T-helper 22 cell (primary cell): ENCODE measurements at regions not wholly inside any gene's neighbourhood (a gene's known extent, or its start where the extent isn't known, plus 50 kb on each side); places are given as distances from the start of the nearest gene placed in this dataset.

Experiments
- DNase-seq: peaks from one replicate; pipeline ENCODE4 v3.0.0-alpha.2; 2020; ENCODE audit warnings: low read depth

DNA sequence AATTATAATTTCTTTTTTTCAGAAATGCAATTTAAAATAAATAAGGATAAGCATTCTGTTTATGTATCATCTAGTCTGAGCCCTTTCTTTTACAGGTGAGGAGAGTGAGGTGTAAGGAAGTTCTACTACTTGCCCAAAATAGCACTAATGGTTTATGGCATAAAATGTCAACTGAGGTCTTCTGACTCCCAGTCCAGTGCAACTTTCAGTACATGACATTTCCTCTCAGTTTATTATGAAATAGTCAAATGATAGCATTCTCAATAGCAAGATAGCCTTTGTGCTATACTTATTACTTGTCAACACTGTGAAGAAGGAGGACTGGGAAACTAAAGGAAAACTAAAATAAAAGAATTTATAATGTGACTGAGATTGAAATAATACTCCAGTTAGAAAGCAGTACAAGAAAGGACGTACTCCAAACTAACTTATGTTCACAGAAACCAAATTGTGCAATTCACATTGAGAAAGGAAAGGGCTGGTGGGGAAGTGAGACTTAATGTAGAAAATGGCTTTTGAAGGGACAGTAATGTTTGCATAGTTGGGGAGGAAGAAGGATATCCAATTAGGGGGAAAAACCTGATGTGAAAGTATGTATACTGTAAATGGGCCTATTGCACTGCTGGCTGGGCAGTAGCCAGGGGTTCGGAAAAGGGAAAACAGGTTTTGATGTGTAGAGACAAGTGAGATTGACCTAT lies 166.7 kb upstream of the ZEB2 start:
- no peak for DNase-seq

DNA sequence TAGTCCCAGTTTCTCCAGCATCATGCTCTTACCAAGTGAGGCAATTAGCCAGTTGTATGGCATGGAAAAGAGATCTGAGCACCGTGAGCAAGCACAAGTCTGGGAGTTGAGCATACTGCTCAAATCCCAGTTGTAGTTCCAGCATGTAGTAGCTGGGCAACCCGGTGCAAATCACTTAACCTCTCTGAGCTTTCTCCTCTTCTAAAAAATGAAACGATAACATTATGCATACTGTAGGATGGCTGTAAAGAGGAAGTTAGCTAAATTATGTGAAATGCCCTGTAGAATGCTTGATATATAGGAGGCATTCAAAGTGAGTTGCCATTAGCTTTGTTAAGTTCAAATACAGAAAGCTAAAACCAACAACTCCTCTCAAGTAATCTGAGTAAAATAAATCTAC lies 164.0 kb upstream of the ZEB2 start:
- no peak for DNase-seq

- DNase-seq = no peak
Observed at GRCh38 chr2:144683107-144683753, 163.3 kb upstream of the ZEB2 start.

- no peak for DNase-seq
Observed at GRCh38 chr2:144682248-144682647, 162.3 kb upstream of the ZEB2 start.

DNA sequence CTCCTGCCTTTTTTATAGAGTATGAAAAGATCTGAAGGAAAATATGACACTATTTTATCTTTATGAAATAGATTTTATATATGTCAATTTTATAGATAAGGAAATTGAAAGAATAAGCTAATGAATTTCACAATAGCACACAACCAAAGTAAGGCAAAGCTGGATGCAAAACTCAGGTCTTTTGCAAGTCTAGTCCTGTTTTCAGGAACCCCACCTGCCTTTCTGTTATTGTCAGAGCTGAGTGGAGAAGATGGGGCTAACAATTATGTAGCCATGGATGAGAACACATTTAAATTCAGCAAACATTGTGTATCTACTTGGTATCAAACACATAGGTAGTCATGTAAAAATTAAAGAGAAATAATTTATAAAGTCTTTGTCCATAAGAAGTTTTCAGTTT lies 161.5 kb upstream of the ZEB2 start:
- no peak for DNase-seq

GRCh38 chr2:144679942-144680341 lies 160.0 kb upstream of the ZEB2 start:
- no peak for DNase-seq

DNA sequence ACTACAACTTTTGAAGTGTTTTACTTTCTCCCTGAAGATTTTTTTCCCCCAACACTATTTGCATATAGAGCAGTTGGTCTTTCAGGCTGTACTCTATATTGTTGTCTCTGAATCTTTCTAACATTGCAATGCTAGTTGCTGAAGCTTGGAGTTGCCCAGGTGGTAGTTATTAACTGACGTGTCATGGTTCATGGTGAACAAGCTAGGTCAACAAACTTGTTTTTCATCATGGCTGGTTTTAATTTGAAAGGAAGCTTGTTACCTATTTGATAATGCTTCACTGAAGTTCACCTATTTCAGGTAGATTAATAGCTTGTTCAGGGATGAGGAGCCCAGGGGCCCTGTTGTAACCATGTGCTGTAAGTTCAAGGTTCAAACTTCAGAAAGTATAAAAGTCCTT lies 158.8 kb upstream of the ZEB2 start:
- DNase-seq = no peak

GRCh38 chr2:144675731-144676130 lies 155.8 kb upstream of the ZEB2 start:
- no peak for DNase-seq

GRCh38 chr2:144675331-144675730 lies 155.4 kb upstream of the ZEB2 start:
- DNase-seq = no peak

GRCh38 chr2:144674071-144674470 lies 154.2 kb upstream of the ZEB2 start:
- DNase-seq = no peak

GRCh38 chr2:144673456-144673855 lies 153.5 kb upstream of the ZEB2 start:
- no peak for DNase-seq

DNA sequence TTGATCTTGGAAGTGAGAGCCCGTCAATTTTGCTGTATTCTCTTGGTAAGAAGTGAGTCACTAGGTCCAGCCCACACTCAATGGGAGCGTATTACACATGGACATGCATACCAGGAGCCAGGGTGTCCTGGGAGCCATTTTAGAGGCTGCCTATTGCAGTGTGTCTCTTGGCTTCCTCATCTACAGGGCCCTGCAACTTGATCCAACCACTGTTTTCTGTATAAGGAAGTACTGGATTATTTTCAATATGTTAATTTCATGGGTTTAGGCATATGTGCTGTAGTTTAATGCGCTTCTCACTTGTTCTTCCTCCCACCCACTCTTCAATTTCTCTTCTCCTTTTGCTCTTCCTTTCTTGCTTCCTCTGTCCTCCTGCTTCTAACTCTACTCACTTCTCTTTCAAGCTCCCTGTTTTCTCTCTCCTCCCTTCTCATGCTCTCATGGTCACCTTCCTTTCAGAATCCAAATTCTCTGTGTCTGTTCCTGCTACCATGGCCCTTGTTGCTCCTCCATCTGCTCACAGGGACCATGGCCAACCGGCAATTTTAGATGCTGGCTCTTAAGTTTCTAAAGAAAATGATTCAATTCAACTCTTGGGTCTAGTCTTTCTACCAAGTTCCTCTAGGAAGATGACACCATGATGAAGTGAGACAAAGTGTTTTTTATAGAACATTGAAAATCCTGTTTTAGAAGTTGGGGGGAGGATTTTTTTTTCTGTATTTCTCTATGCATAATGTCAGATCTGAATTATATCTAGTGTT lies 152.0 kb upstream of the ZEB2 start:
- no peak for DNase-seq

GRCh38 chr2:144670738-144671137 lies 150.8 kb upstream of the ZEB2 start:
- DNase-seq = no peak

GRCh38 chr2:144670080-144670479 lies 150.2 kb upstream of the ZEB2 start:
- DNase-seq = no peak

DNA sequence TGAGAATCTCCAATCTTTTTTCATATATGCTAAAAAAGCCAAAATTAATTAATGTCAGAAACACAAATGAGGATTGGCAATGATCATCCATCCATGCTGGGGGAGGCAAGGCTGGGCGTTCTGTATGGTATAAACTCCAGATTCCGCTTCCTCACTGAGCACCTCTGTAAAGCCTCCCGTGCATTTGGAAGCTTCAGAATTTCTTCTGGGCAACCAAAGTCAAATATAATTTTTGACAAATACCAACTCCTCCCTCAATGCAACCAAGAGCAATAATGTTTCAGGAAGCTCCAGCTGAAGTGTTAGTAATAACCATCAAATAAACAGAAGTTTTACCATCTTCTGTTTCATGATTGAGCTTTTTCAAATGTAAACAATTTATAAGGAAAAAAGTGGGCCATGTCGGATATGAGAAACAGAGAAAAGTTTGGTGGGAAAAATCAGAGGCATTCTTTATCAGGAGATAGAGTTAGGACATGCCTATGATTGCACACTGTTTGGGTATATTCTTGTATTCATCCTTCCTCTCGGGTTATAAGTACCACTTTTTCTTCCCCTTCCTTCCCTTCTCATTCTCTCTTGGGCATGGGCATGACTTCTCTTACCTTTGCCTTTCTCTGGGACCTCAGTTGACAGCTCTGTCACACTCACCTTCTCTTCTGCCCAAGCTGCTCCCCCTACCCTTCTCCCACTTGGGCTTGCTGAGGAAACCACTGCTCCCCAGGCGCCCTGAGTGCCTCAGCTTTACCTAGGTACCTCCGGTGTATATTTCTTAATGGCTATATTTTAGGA lies 149.5 kb upstream of the ZEB2 start:
- DNase-seq = no peak

- no peak for DNase-seq
Observed at GRCh38 chr2:144668493-144669110, 148.7 kb upstream of the ZEB2 start.

DNA sequence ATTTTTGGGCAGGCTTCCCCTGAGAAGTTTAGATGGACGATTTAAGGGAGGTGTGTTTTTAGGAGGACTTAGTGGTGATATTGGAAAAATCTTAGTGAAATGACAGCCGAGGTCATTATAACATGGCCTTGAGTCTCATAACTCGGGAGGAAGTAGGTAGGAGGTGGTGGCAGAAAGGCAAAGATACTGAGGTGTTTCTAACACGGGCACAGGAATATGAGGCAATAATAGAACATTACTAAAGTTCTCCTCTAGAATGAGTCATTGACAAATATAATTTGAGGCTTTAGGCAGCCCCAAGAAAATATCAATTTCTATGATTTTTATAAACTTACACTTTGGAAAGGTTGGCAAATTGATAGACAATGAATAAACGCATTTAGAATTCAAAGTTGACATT lies 146.1 kb upstream of the ZEB2 start:
- DNase-seq = no peak

GRCh38 chr2:144663207-144663606 lies 143.3 kb upstream of the ZEB2 start:
- DNase-seq = no peak

DNA sequence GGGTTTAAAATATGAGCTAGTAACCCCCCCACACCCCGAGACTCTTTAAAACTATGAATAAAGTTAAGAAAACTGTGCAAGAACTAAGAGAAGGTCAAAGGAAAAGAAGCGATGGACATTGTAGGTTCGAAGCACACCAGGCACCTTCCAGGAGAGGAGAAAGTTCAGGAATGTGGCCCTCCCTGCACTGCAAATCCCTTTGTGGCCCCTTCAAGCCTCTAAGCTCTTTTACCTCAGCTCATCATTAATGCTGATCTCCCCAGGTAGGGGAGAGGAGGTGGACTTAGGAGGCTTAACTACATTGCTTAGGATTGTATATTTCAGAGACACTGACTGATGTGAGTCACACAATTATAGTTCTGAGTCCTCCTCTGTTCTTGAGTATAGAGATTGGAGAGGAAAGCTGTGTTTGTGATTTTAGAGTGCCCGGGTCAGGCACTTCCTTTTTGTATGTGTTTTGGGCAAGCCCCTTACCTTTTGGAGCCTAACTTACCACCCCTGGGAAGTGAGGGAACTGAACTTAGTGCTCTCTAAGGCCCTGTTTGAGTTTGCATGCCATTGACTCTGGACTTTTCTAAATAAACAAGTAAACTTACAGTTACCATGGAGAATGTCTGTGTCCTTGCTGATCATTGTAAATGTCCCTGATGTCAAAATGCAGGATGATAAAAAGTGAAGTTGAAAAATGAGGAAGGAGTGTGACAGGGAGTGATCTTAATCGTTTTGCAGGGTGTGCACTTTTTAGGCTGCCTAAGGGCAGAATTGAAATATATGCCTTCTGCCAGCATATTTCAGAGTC lies 140.8 kb upstream of the ZEB2 start:
- DNase-seq = no peak

DNA sequence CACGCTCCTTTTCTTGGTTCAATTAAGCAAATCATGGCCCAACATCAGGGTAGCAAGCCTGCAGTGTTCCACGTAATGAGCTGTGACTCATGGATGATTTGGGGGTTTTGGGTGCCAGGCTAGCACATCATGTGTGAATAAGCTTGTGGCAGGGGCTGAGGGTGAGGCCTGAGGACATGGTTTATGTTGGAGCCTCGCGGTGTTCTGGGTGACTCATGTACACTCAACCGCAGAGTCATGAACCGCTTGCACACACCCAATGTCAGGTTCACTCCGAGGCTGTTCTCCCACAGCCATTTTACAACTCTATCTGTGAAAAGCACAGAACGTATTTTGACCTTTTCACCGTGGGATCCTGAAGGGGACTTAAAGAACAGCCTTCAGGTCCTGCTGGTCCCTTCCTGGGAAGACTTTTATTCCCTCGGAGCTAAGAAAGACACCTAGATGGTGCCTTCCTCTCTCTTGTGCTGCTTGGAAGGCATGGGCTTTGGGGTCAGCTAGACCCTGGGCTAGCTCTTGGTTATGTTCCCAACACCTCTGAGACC lies 139.9 kb upstream of the ZEB2 start:
- no peak for DNase-seq

- DNase-seq = no peak
Observed at GRCh38 chr2:144654523-144654922, 134.6 kb upstream of the ZEB2 start.
